HL-60 (cell line): ENCODE measurements at regions not wholly inside any gene's neighbourhood (a gene's known extent, or its start where the extent isn't known, plus 50 kb on each side); places are given as distances from the start of the nearest gene placed in this dataset.

ENCODE experiments used
- DNase-seq, 2 experiments: peaks; one replicate each; pipeline ENCODE4 v3.0.0-alpha.2; 2010 to 2020; ENCODE audit warnings: low read depth in 1 of 2, low spot score in 1 of 2
- H3K27ac ChIP-seq: fragments of 250-450 bp; sonication (Bioruptor Pico); replicated peaks from 2 replicates; pipeline ENCODE4 v1.5.1; 2020; ENCODE audit warnings: mild to moderate bottlenecking, moderate library complexity
- H3K27me3 ChIP-seq: fragments of 250-450 bp; sonication (Bioruptor Pico); 2 replicates; pipeline ENCODE4 v1.5.1; 2021; ENCODE audit warnings: mild to moderate bottlenecking, moderate library complexity; ENCODE audit not compliant: insufficient read depth, poor library complexity, severe bottlenecking
- H3K4me3 ChIP-seq: replicated peaks from 2 replicates; pipeline ENCODE4 v1.5.1; 2011; ENCODE audit warnings: mild to moderate bottlenecking, control low read depth, low read length; ENCODE audit not compliant: insufficient read depth
- CTCF ChIP-seq: IDR thresholded peaks from one replicate; pipeline ENCODE4 v1.5.1; 2011; ENCODE audit warnings: low read length, control low read depth, inconsistent platforms; ENCODE audit not compliant: insufficient read depth
- GABPA ChIP-seq: IDR thresholded peaks from 2 replicates; pipeline ENCODE4 v1.6.1; 2012; ENCODE audit warnings: low read depth
- POLR2AphosphoS5 ChIP-seq: IDR thresholded peaks from 2 replicates; pipeline ENCODE4 v1.6.1; 2012; ENCODE audit warnings: low read depth
- REST ChIP-seq: IDR thresholded peaks from 2 replicates; pipeline ENCODE4 v1.6.1; 2012; ENCODE audit warnings: low read depth; ENCODE audit not compliant: insufficient replicate concordance
- SPI1 ChIP-seq: IDR thresholded peaks from 2 replicates; pipeline ENCODE4 v1.6.1; 2012; ENCODE audit warnings: low read depth, mild to moderate bottlenecking, borderline replicate concordance

- TF ChIP-seq GABPA (no peak), REST (no peak), SPI1 (no peak), POLR2AphosphoS5 (no peak), CTCF (no peak)
- H3K4me3 ChIP-seq, result no peak overlapping the region
- no peaks in the 10 kb centered on the region for H3K27me3 ChIP-seq
- DNase-seq, result no peak
- no peak overlapping the region for H3K27ac ChIP-seq
Measured at GRCh38 chr1:83548311-83548710, 450.6 kb downstream of the TTLL7 start.

DNA sequence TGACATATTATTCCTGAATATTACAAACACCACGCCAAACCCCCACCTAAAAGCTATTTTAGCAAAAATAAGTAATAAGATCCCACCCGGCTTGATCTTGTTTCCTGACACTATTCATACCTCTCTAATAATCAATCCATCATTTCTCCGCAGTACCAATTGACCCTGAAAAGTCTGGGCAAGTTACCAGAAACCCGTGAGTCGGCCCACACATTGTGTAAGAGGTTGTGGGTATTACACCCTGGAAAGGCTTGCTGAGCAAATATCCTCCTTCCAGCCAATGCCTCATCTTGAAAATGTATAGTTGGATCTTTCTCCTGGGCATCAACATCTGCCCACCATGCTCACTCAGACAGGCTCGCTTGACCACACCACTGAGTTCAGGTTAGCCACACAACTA is 451.0 kb downstream of the TTLL7 start:
- Histone ChIP-seq H3K27me3 (no peaks in the 10 kb centered on the region), H3K4me3 (no peak overlapping the region), H3K27ac (no peak overlapping the region)
- TF ChIP-seq GABPA (no peak), POLR2AphosphoS5 (no peak), SPI1 (no peak), CTCF (no peak), REST (no peak)
- no peak for DNase-seq

DNA sequence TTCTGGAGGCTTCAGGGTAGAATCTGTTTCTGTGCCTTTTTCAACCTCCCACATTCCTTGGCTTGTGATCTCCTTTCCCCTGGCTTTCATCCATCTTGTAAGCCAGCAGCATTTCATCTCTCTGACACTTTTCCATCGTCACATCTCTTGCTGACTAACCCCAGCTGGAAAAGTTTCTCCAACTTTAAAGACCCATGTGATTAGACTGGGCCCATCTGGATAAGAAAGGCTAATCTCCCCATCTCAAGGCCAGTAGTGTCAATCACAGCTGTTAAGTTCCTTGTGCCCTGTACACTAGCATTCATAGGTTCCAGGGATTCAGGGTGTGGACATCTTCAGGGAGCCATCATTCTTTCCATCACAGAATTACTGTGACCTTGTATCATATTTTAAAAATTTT is 452.1 kb downstream of the TTLL7 start:
- no peak for TF ChIP-seq POLR2AphosphoS5
- TF ChIP-seq REST, result no peak
- no peak for TF ChIP-seq CTCF
- no peak for TF ChIP-seq GABPA
- no peak for TF ChIP-seq SPI1
- H3K4me3 ChIP-seq, result no peak overlapping the region
- H3K27ac ChIP-seq, result no peak overlapping the region
- H3K27me3 ChIP-seq, result no peaks in the 10 kb centered on the region
- DNase-seq, result no peak
